ENCODE measurements at regions not wholly inside any gene's neighbourhood (a gene's known extent, or its start where the extent isn't known, plus 50 kb on each side); places are given as distances from the start of the nearest gene placed in this dataset.

- H2BK12ac ChIP-seq (ENCODE audit: low read length in 2 of 2), result no peak overlapping the region
- no peak overlapping the region for H4K91ac ChIP-seq (ENCODE audit: low read length)
- H3K23ac ChIP-seq (ENCODE audit: low read length in 2 of 2), result no peak overlapping the region
- no peaks in the 10 kb centered on the region for H3K36me3 ChIP-seq (ENCODE audit: control insufficient read depth in 1 of 2, insufficient read depth in 2 of 2, low read depth in 1 of 2, low read length in 2 of 2)
- H3K14ac ChIP-seq (ENCODE audit: low read length in 2 of 2), result no peak overlapping the region
- H3K4ac ChIP-seq (ENCODE audit: low read depth in 1 of 2, low read length in 2 of 2), result no peak overlapping the region
- H2BK120ac ChIP-seq (ENCODE audit: low read depth, low read length), result no peak overlapping the region
- no peak overlapping the region for H3K4me3 ChIP-seq (ENCODE audit: insufficient read depth in 1 of 2, low read depth in 1 of 2, low read length in 2 of 2)
- no peak for DNase-seq
- H4K8ac ChIP-seq (ENCODE audit: low read length), result no peak overlapping the region
- H3K9ac ChIP-seq (ENCODE audit: low read length), result no peak overlapping the region
- H3K4me2 ChIP-seq (ENCODE audit: low read length, poor library complexity, severe bottlenecking), result no peak overlapping the region
- WGBS, result 82% methylated on average over 1 of the region's 1 CpG
- H2BK5ac ChIP-seq (ENCODE audit: low read depth, low read length, poor library complexity, severe bottlenecking), result no peak overlapping the region
- H3K27ac ChIP-seq (ENCODE audit: low read length, poor library complexity, severe bottlenecking), result no peak overlapping the region
- H2AFZ ChIP-seq (ENCODE audit: low read depth, low read length), result no peak overlapping the region
- peaks cover 3% of the 10 kb centered on the region for H3K9me3 ChIP-seq (ENCODE audit: control insufficient read depth, low read length)
- no peaks in the 10 kb centered on the region for H3K79me1 ChIP-seq (replicated peaks; ENCODE audit: low read length, poor library complexity, severe bottlenecking)
- H3K18ac ChIP-seq (ENCODE audit: low read depth in 1 of 2, low read length in 2 of 2), result no peak overlapping the region
- H3K4me1 ChIP-seq (ENCODE audit: control insufficient read depth, insufficient read depth, low read depth, low read length), result no peaks in the 10 kb centered on the region
- no peak overlapping the region for H2AK5ac ChIP-seq (ENCODE audit: low read length, severe bottlenecking)
- no peak overlapping the region for H2BK15ac ChIP-seq (ENCODE audit: low read depth, poor library complexity, severe bottlenecking)
- H3K27me3 ChIP-seq (ENCODE audit: control insufficient read depth in 1 of 2, insufficient read depth in 1 of 2, low read length in 2 of 2), result no peaks in the 10 kb centered on the region
These were observed 1353.0 kb upstream of the SEL1L start for GRCh38 chr14:82886670-82887069.

GRCh38 chr14:82889701-82890100 lies 1356.0 kb upstream of the SEL1L start:
- no peak overlapping the region for H2BK12ac ChIP-seq (ENCODE audit: low read length in 2 of 2)
- H2AK5ac ChIP-seq (ENCODE audit: low read length, severe bottlenecking), result no peak overlapping the region
- H3K18ac ChIP-seq (ENCODE audit: low read depth in 1 of 2, low read length in 2 of 2), result no peak overlapping the region
- H2BK15ac ChIP-seq (ENCODE audit: low read depth, poor library complexity, severe bottlenecking), result no peak overlapping the region
- no peak overlapping the region for H2BK5ac ChIP-seq (ENCODE audit: low read depth, low read length, poor library complexity, severe bottlenecking)
- H2BK120ac ChIP-seq (ENCODE audit: low read depth, low read length), result no peak overlapping the region
- peaks cover 7% of the 10 kb centered on the region for H3K9me3 ChIP-seq (ENCODE audit: control insufficient read depth, low read length)
- no peak overlapping the region for H3K27ac ChIP-seq (ENCODE audit: low read length, poor library complexity, severe bottlenecking)
- H3K4me1 ChIP-seq (ENCODE audit: control insufficient read depth, insufficient read depth, low read depth, low read length), result no peaks in the 10 kb centered on the region
- no peak overlapping the region for H3K4ac ChIP-seq (ENCODE audit: low read depth in 1 of 2, low read length in 2 of 2)
- no peak overlapping the region for H3K23ac ChIP-seq (ENCODE audit: low read length in 2 of 2)
- no peak for DNase-seq
- no peaks in the 10 kb centered on the region for H3K79me1 ChIP-seq (replicated peaks; ENCODE audit: low read length, poor library complexity, severe bottlenecking)
- no peak overlapping the region for H4K91ac ChIP-seq (ENCODE audit: low read length)
- H3K14ac ChIP-seq (ENCODE audit: low read length in 2 of 2), result no peak overlapping the region
- H3K27me3 ChIP-seq (ENCODE audit: control insufficient read depth in 1 of 2, insufficient read depth in 1 of 2, low read length in 2 of 2), result no peaks in the 10 kb centered on the region
- no peak overlapping the region for H3K4me2 ChIP-seq (ENCODE audit: low read length, poor library complexity, severe bottlenecking)
- H3K9ac ChIP-seq (ENCODE audit: low read length), result no peak overlapping the region
- H3K36me3 ChIP-seq (ENCODE audit: control insufficient read depth in 1 of 2, insufficient read depth in 2 of 2, low read depth in 1 of 2, low read length in 2 of 2), result no peaks in the 10 kb centered on the region
- no peak overlapping the region for H4K8ac ChIP-seq (ENCODE audit: low read length)
- no peak overlapping the region for H3K4me3 ChIP-seq (ENCODE audit: insufficient read depth in 1 of 2, low read depth in 1 of 2, low read length in 2 of 2)
- H2AFZ ChIP-seq (ENCODE audit: low read depth, low read length), result no peak overlapping the region

GRCh38 chr14:82896476-82896875 lies 1362.8 kb upstream of the SEL1L start:
- WGBS, result no CpG with 5 or more reads among the region's 1 CpG
- H3K14ac ChIP-seq (ENCODE audit: low read length in 2 of 2), result no peak overlapping the region
- H3K79me1 ChIP-seq (replicated peaks; ENCODE audit: low read length, poor library complexity, severe bottlenecking), result no peaks in the 10 kb centered on the region

GRCh38 chr14:82897469-82898308 lies 1364.0 kb upstream of the SEL1L start:
- Histone ChIP-seq H3K4me2 (ENCODE audit: low read length, poor library complexity, severe bottlenecking) (no peak overlapping the region), H3K36me3 (ENCODE audit: control insufficient read depth in 1 of 2, insufficient read depth in 2 of 2, low read depth in 1 of 2, low read length in 2 of 2) (no peaks in the 10 kb centered on the region), H3K27me3 (ENCODE audit: control insufficient read depth in 1 of 2, insufficient read depth in 1 of 2, low read length in 2 of 2) (no peaks in the 10 kb centered on the region), H2BK120ac (ENCODE audit: low read depth, low read length) (no peak overlapping the region), H3K9ac (ENCODE audit: low read length) (no peak overlapping the region), H3K14ac (ENCODE audit: low read length in 2 of 2) (no peak overlapping the region), H3K79me1 (replicated peaks; ENCODE audit: low read length, poor library complexity, severe bottlenecking) (no peaks in the 10 kb centered on the region), H2AFZ (ENCODE audit: low read depth, low read length) (no peak overlapping the region), H2AK5ac (ENCODE audit: low read length, severe bottlenecking) (no peak overlapping the region), H3K18ac (ENCODE audit: low read depth in 1 of 2, low read length in 2 of 2) (no peak overlapping the region), H2BK12ac (ENCODE audit: low read length in 2 of 2) (no peak overlapping the region), H3K9me3 (ENCODE audit: control insufficient read depth, low read length) (no peaks in the 10 kb centered on the region), H2BK5ac (ENCODE audit: low read depth, low read length, poor library complexity, severe bottlenecking) (no peak overlapping the region), H2BK15ac (ENCODE audit: low read depth, poor library complexity, severe bottlenecking) (no peak overlapping the region), H4K91ac (ENCODE audit: low read length) (no peak overlapping the region), H3K27ac (ENCODE audit: low read length, poor library complexity, severe bottlenecking) (no peak overlapping the region), H3K4me3 (ENCODE audit: insufficient read depth in 1 of 2, low read depth in 1 of 2, low read length in 2 of 2) (no peak overlapping the region), H3K4ac (ENCODE audit: low read depth in 1 of 2, low read length in 2 of 2) (no peak overlapping the region), H4K8ac (ENCODE audit: low read length) (no peak overlapping the region), H3K4me1 (ENCODE audit: control insufficient read depth, insufficient read depth, low read depth, low read length) (no peaks in the 10 kb centered on the region), H3K23ac (ENCODE audit: low read length in 2 of 2) (no peak overlapping the region)
- WGBS, result 73% methylated on average over 3 of the region's 4 CpGs
- no peak for DNase-seq

More at GRCh38 chr14:82896476-82896875, 1362.8 kb upstream of the SEL1L start:
- Histone ChIP-seq H2BK15ac (ENCODE audit: low read depth, poor library complexity, severe bottlenecking) (no peak overlapping the region), H4K8ac (ENCODE audit: low read length) (no peak overlapping the region), H3K36me3 (ENCODE audit: control insufficient read depth in 1 of 2, insufficient read depth in 2 of 2, low read depth in 1 of 2, low read length in 2 of 2) (no peaks in the 10 kb centered on the region), H2BK120ac (ENCODE audit: low read depth, low read length) (no peak overlapping the region), H3K4ac (ENCODE audit: low read depth in 1 of 2, low read length in 2 of 2) (no peak overlapping the region), H4K91ac (ENCODE audit: low read length) (no peak overlapping the region), H3K4me3 (ENCODE audit: insufficient read depth in 1 of 2, low read depth in 1 of 2, low read length in 2 of 2) (no peak overlapping the region), H2AK5ac (ENCODE audit: low read length, severe bottlenecking) (no peak overlapping the region), H2BK12ac (ENCODE audit: low read length in 2 of 2) (no peak overlapping the region), H3K23ac (ENCODE audit: low read length in 2 of 2) (no peak overlapping the region), H3K9me3 (ENCODE audit: control insufficient read depth, low read length) (peaks cover 4% of the 10 kb centered on the region), H3K4me2 (ENCODE audit: low read length, poor library complexity, severe bottlenecking) (no peak overlapping the region), H3K18ac (ENCODE audit: low read depth in 1 of 2, low read length in 2 of 2) (no peak overlapping the region), H3K27ac (ENCODE audit: low read length, poor library complexity, severe bottlenecking) (no peak overlapping the region), H3K4me1 (ENCODE audit: control insufficient read depth, insufficient read depth, low read depth, low read length) (no peaks in the 10 kb centered on the region), H2AFZ (ENCODE audit: low read depth, low read length) (no peak overlapping the region), H3K9ac (ENCODE audit: low read length) (no peak overlapping the region), H2BK5ac (ENCODE audit: low read depth, low read length, poor library complexity, severe bottlenecking) (no peak overlapping the region), H3K27me3 (ENCODE audit: control insufficient read depth in 1 of 2, insufficient read depth in 1 of 2, low read length in 2 of 2) (no peaks in the 10 kb centered on the region)
- DNase-seq, result no peak
